C4-2B (cell line): ENCODE measurements at regions not wholly inside any gene's neighbourhood (a gene's known extent, or its start where the extent isn't known, plus 50 kb on each side); places are given as distances from the start of the nearest gene placed in this dataset.

Experiments
- ZFX ChIP-seq: fragments of 450-650 bp; IDR thresholded peaks from 2 replicates; pipeline ENCODE4 v1.6.1; 2017
- TF ChIP-seq, protein P1 (sequence below): fragments of 450-650 bp; conservative IDR thresholded peaks from 2 replicates; pipeline ENCODE4 v1.5.1; 2017; ENCODE audit warnings: mild to moderate bottlenecking

DNA sequence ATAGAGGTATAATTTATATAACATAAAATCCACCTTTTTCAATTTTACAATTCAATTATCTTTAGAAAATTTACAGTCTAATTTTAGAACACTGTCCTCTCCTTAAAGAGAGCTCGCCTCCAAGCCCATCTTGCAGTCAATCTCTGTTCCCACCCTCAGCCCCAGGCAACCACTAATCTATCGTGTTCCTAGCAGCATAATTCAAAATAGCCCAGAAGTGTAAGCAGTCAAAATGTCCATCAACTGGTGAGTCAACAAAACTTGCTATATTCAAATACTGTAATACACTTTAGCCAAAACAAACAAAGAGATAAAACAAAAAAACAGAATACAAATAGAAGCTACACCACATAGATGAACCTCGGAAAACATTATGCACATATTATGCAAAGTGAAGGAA, 1006.8 kb upstream of the EEF2KMT start:
- TF ChIP-seq, protein P1, sequence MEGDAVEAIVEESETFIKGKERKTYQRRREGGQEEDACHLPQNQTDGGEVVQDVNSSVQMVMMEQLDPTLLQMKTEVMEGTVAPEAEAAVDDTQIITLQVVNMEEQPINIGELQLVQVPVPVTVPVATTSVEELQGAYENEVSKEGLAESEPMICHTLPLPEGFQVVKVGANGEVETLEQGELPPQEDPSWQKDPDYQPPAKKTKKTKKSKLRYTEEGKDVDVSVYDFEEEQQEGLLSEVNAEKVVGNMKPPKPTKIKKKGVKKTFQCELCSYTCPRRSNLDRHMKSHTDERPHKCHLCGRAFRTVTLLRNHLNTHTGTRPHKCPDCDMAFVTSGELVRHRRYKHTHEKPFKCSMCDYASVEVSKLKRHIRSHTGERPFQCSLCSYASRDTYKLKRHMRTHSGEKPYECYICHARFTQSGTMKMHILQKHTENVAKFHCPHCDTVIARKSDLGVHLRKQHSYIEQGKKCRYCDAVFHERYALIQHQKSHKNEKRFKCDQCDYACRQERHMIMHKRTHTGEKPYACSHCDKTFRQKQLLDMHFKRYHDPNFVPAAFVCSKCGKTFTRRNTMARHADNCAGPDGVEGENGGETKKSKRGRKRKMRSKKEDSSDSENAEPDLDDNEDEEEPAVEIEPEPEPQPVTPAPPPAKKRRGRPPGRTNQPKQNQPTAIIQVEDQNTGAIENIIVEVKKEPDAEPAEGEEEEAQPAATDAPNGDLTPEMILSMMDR = no peak
- no peak for TF ChIP-seq ZFX
